ENCODE measurements at regions not wholly inside any gene's neighbourhood (a gene's known extent, or its start where the extent isn't known, plus 50 kb on each side); places are given as distances from the start of the nearest gene placed in this dataset.

DNA sequence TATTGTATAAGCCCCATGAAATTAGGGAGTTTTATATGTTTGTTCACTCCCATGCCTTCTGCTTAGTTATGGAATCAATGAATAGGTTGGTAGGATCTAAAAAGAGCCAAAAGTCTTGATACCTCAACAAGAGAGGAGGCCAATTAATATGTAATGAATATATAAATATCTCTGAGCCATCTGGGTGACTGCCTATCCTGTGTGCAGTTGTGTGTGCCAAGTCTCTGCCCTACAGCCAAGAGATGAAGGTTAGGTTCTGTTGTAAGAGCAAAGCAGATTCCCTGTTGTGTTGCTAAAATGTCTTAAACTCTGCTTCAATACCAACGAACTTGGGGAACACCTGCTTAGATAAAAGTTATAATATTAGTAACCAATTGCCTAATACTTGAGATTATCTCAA, 61.8 kb upstream of the GORAB start:
- Mint-ChIP-seq H3K4me1 (ENCODE audit: low read depth) (no peaks in the 10 kb centered on the region), H3K9me3 (no peaks in the 10 kb centered on the region), H3K27ac (no peak overlapping the region), H3K36me3 (ENCODE audit: low read depth) (no peaks in the 10 kb centered on the region), H3K27me3 (ENCODE audit: insufficient read depth) (peaks cover 2% of the 10 kb centered on the region), H3K4me3 (no peak overlapping the region)
- intact Hi-C loops (cut with micrococcal nuclease): no loop called here
- no peak for DNase-seq (ENCODE audit: low spot score)

DNA sequence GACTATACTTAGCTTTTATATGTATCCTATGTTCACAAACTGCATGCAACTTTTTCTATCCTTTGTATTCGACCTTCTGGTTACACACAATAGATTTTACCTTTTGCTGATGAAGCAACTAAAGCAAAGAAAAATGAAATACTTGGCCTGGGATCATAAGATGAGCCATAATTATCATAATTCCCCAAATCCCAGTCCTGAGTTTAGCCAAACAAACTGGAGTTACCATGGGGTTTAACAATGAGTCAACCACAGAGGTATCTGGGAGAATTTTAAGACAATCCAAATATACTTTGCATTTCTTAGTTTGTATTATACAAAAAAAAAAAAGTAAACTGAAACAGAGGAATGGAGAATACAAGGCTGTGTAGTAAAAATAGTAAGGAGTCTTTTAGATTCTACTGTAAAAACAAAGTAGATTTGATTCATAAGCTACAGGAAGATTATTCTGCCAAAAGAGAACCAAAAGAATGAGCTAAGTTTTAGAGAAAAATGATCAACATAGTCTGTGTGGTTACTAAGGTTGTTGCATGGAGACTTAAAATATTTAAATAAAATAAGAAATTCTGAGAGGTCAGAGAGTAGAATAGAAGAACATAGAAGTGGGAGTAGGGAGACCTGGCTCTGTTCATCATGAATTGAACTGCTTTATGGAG, 60.4 kb upstream of the GORAB start:
- no peaks in the 10 kb centered on the region for H3K4me1 Mint-ChIP-seq (ENCODE audit: low read depth)
- no peak for DNase-seq (ENCODE audit: low spot score)
- intact Hi-C loops (cut with micrococcal nuclease): no loop called here
- no peak overlapping the region for H3K27ac Mint-ChIP-seq
- peaks cover 2% of the 10 kb centered on the region for H3K27me3 Mint-ChIP-seq (ENCODE audit: insufficient read depth)
- H3K4me3 Mint-ChIP-seq: no peak overlapping the region
- H3K36me3 Mint-ChIP-seq (ENCODE audit: low read depth): no peaks in the 10 kb centered on the region
- no peaks in the 10 kb centered on the region for H3K9me3 Mint-ChIP-seq

DNA sequence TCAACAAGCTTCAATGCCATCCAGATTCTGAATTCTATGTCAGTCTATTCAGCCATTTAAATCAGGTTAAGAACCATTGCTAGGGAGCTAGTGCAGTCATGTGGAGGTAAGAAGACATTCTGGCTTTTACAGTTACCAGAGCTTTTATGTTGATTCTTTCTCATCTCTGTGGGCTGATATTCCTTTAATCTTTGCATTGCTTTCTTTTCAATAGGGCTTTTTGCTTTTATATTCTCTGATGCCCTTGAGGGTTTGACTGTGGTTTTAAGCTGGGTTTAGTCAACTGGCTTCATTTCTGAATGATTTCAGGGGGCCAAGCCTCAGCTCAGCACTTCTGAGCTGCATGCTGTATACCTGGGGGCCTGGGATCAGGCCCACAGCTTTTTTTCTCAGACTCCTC, 51.0 kb upstream of the GORAB start:
- no peaks in the 10 kb centered on the region for H3K36me3 Mint-ChIP-seq (ENCODE audit: low read depth)
- no peak overlapping the region for H3K27ac Mint-ChIP-seq
- no peaks in the 10 kb centered on the region for H3K4me1 Mint-ChIP-seq (ENCODE audit: low read depth)
- peaks cover 5% of the 10 kb centered on the region for H3K27me3 Mint-ChIP-seq (ENCODE audit: insufficient read depth)
- H3K4me3 Mint-ChIP-seq: no peak overlapping the region
- DNase-seq (ENCODE audit: low spot score): no peak
- no peaks in the 10 kb centered on the region for H3K9me3 Mint-ChIP-seq
- intact Hi-C loops (cut with micrococcal nuclease): no loop called here
